Suprapubic skin (tissue), 4 donors: ENCODE measurements at regions not wholly inside any gene's neighbourhood (a gene's known extent, or its start where the extent isn't known, plus 50 kb on each side); places are given as distances from the start of the nearest gene placed in this dataset.

ENCODE experiments used
- CTCF ChIP-seq, 2 donors: fragments of 200-600 bp in 1 of 2; fragments of 450-650 bp in 1 of 2; sonication (generic) in 1 of 2; IDR thresholded peaks; one replicate each; pipeline ENCODE4 v1.5.1; 2016 to 2019; ENCODE audit warnings: antibody characterized with exemption in 2 of 2, mild to moderate bottlenecking in 1 of 2, moderate library complexity in 1 of 2
- POLR2A ChIP-seq, 2 donors: fragments of 450-650 bp; IDR thresholded peaks; one replicate each; pipeline ENCODE4 v1.6.1; 2017; ENCODE audit warnings: antibody characterized with exemption in 2 of 2, mild to moderate bottlenecking in 2 of 2, moderate library complexity in 2 of 2
- POLR2AphosphoS5 ChIP-seq, 3 donors: sonication (generic); formaldehyde crosslinking; IDR thresholded peaks; one replicate each; pipeline ENCODE4 v1.6.1; 2017; ENCODE audit warnings: antibody characterized with exemption in 3 of 3

DNA sequence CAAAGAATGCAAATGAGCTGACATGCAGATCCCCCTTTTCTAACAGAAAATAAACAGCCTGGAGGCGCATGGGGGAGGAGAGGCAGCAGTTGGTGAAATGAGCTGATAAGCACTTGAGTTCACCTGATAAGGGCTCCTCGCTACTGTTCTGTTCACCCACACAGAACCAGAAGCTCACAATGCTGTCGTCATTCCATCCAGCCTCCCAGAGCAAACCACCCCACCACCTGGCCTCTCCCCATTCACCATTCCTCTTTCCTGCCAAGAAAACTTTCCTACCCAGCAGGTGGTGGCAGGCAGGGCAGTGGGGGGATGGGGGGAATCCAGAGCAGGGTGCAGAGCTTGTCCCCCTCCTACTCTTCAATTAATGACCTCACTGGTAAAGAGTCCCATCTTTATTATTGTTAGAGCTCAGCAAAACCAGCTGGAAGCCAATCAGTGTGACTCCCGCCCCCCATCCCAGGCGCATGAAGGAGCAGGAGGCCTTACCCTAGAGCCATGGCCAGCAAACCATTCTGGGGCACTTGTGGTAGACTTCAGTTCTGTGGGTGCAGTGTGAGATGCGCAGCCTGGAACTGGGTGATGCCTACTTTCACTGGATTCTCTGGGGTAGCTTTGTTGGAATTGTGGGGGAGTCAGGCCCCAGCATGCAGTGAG is 350.3 kb downstream of the ZIC3 start:
- TF ChIP-seq CTCF (IDR thresholded peaks at IDR 0.05) (no peak), POLR2AphosphoS5 (IDR thresholded peaks at IDR 0.05) (no peak), POLR2A (IDR thresholded peaks at IDR 0.05) (no peak)
